GM23338 (cell line): ENCODE measurements at regions not wholly inside any gene's neighbourhood (a gene's known extent, or its start where the extent isn't known, plus 50 kb on each side); places are given as distances from the start of the nearest gene placed in this dataset.

ENCODE experiments used
- ATAC-seq: fragments of 200-7000 bp; cut with Tn5 transposase; 3 replicates; pipeline ENCODE4 v1.9.1; 2020
- DNase-seq: peaks from one replicate; pipeline ENCODE4 v3.0.0-alpha.2; 2015; ENCODE audit warnings: low spot score
- H2AFZ ChIP-seq: fragments of 200-600 bp; sonication (generic); 2 replicates; pipeline ENCODE4 v1.8.0; 2016; ENCODE audit warnings: antibody characterized with exemption, mild to moderate bottlenecking, moderate library complexity
- H3F3A ChIP-seq: fragments of 200-600 bp; sonication (generic); replicated peaks from 2 replicates; pipeline ENCODE4 v1.8.0; 2017; ENCODE audit warnings: antibody characterized with exemption, mixed run types, low read depth
- H3K27ac ChIP-seq: fragments of 200-600 bp; sonication (generic); 2 replicates; pipeline ENCODE4 v1.6.1; 2016; ENCODE audit warnings: low read depth
- H3K27me3 ChIP-seq: fragments of 200-600 bp; sonication (generic); 2 replicates; pipeline ENCODE4 v1.8.0; 2016; ENCODE audit warnings: mild to moderate bottlenecking, mixed run types, moderate library complexity; ENCODE audit not compliant: insufficient read depth
- H3K36me3 ChIP-seq: fragments of 200-600 bp; sonication (generic); 2 replicates; pipeline ENCODE4 v1.8.0; 2016; ENCODE audit warnings: mild to moderate bottlenecking; ENCODE audit not compliant: insufficient read depth
- H3K4me1 ChIP-seq: fragments of 200-600 bp; sonication (generic); 2 replicates; pipeline ENCODE4 v1.8.0; 2016; ENCODE audit warnings: mild to moderate bottlenecking, moderate library complexity; ENCODE audit not compliant: insufficient read depth
- H3K4me2 ChIP-seq: fragments of 200-600 bp; sonication (generic); 2 replicates; pipeline ENCODE4 v1.7.1; 2017; ENCODE audit warnings: mixed run types
- H3K4me3 ChIP-seq: fragments of 200-600 bp; sonication (generic); 2 replicates; pipeline ENCODE4 v1.6.1; 2016; ENCODE audit warnings: mixed run types
- H3K79me2 ChIP-seq: fragments of 200-600 bp; sonication (generic); replicated peaks from 2 replicates; pipeline ENCODE4 v1.8.0; 2017; ENCODE audit warnings: mild to moderate bottlenecking; ENCODE audit not compliant: insufficient read depth
- H3K9me2 ChIP-seq: fragments of 200-600 bp; sonication (generic); 2 replicates; pipeline ENCODE4 v1.8.0; 2017; ENCODE audit not compliant: insufficient read depth
- H4K20me1 ChIP-seq: fragments of 200-600 bp; sonication (generic); replicated peaks from 2 replicates; pipeline ENCODE4 v1.8.0; 2017; ENCODE audit warnings: mild to moderate bottlenecking; ENCODE audit not compliant: insufficient read depth
- H3K27ac Mint-ChIP-seq: 2 replicates; pipeline ENCODE4 v1.8.0; 2020; ENCODE audit warnings: inconsistent platforms, mild to moderate bottlenecking, moderate library complexity, mixed read lengths
- H3K27me3 Mint-ChIP-seq: 3 replicates; pipeline ENCODE4 v1.8.0; 2022; ENCODE audit warnings: low read depth, mild to moderate bottlenecking, moderate library complexity, mixed read lengths, inconsistent platforms; ENCODE audit not compliant: insufficient read depth, poor library complexity
- H3K36me3 Mint-ChIP-seq: 3 replicates; pipeline ENCODE4 v1.8.0; 2021; ENCODE audit warnings: low read depth, mild to moderate bottlenecking, inconsistent platforms, moderate library complexity, mixed read lengths
- H3K4me1 Mint-ChIP-seq: 3 replicates; pipeline ENCODE4 v1.8.0; 2020; ENCODE audit warnings: mild to moderate bottlenecking, inconsistent platforms, mixed read lengths
- H3K4me3 Mint-ChIP-seq: 3 replicates; pipeline ENCODE4 v1.8.0; 2021; ENCODE audit warnings: moderate library complexity, mild to moderate bottlenecking, inconsistent platforms, mixed read lengths
- H3K9me3 Mint-ChIP-seq: 3 replicates; pipeline ENCODE4 v1.8.0; 2020; ENCODE audit warnings: moderate library complexity, mild to moderate bottlenecking, inconsistent platforms, mixed read lengths
- CTCF ChIP-seq, 2 experiments: fragments of 200-600 bp in 1 of 2; sonication (generic) in 1 of 2; conservative IDR thresholded peaks; 2 replicates each; pipeline versions ENCODE4 v1.5.1 to v1.6.1; 2016 to 2017; ENCODE audit warnings: antibody characterized with exemption in 2 of 2, low read depth in 2 of 2, mild to moderate bottlenecking in 2 of 2, moderate library complexity in 1 of 2
- ETS1 ChIP-seq: IDR thresholded peaks from 2 replicates; pipeline ENCODE4 v1.6.1; 2016; ENCODE audit warnings: antibody characterized with exemption
- EZH2 ChIP-seq: fragments of 200-600 bp; sonication (generic); IDR thresholded peaks from one replicate; pipeline ENCODE4 v1.8.0; 2017; ENCODE audit warnings: antibody characterized with exemption, mild to moderate bottlenecking, low read depth; ENCODE audit not compliant: unreplicated experiment
- EZH2phosphoT487 ChIP-seq: fragments of 200-600 bp; sonication (generic); IDR thresholded peaks from one replicate; pipeline ENCODE4 v1.8.1; 2018; ENCODE audit warnings: antibody characterized with exemption; ENCODE audit not compliant: unreplicated experiment
- JUNB ChIP-seq: IDR thresholded peaks from one replicate; pipeline ENCODE4 v1.6.1; 2016; ENCODE audit warnings: antibody characterized with exemption; ENCODE audit not compliant: unreplicated experiment
- ZNF114 ChIP-seq: fragments of 250-450 bp; sonication (Bioruptor Pico); IDR thresholded peaks from 2 replicates; pipeline ENCODE4 v1.5.0; 2020; ENCODE audit warnings: mild to moderate bottlenecking, moderate library complexity

GRCh38 chr4:124199755-124200154 lies 512.8 kb downstream of the ANKRD50 start (continued):
- TF ChIP-seq CTCF (conservative IDR thresholded peaks at IDR 0.05; ENCODE audit: low read depth in 2 of 2), result no peak
- TF ChIP-seq EZH2, result no peak
- no peak for TF ChIP-seq ETS1

GRCh38 chr4:124201636-124202035 lies 510.9 kb downstream of the ANKRD50 start:
- H3K4me1 Mint-ChIP-seq, result peaks cover 4% of the 10 kb centered on the region; the same call in 1 of the 3 replicates
- no peaks in the 10 kb centered on the region for H3K9me3 Mint-ChIP-seq
- no peaks in the 10 kb centered on the region for H3K27me3 Mint-ChIP-seq
- Histone ChIP-seq H2AFZ (peak overlapping the region; percentile 6; the same call in 1 of the 2 replicates), H3K79me2 (no peaks in the 10 kb centered on the region), H4K20me1 (no peaks in the 10 kb centered on the region), H3K27ac (no peak overlapping the region), H3K4me1 (no peaks in the 10 kb centered on the region), H3K4me2 (no peak overlapping the region), H3F3A (no peaks in the 10 kb centered on the region), H3K27me3 (no peaks in the 10 kb centered on the region), H3K9me2 (no peaks in the 10 kb centered on the region), H3K36me3 (no peaks in the 10 kb centered on the region), H3K4me3 (no peak overlapping the region)
- ATAC-seq (no peak), DNase-seq (no peak)
- no peak overlapping the region for H3K27ac Mint-ChIP-seq
- H3K4me3 Mint-ChIP-seq, result no peak overlapping the region
- H3K36me3 Mint-ChIP-seq, result no peaks in the 10 kb centered on the region
- no peak for TF ChIP-seq EZH2phosphoT487
- TF ChIP-seq EZH2, result no peak

- ATAC-seq (no peak), DNase-seq (peak; percentile 28)
- H4K20me1 ChIP-seq, result no peaks in the 10 kb centered on the region
- no peak overlapping the region for H3K27ac ChIP-seq
- no peaks in the 10 kb centered on the region for H3K9me2 ChIP-seq
- no peaks in the 10 kb centered on the region for H3K36me3 Mint-ChIP-seq
- H3K4me2 ChIP-seq, result no peak overlapping the region
- H2AFZ ChIP-seq, result peak overlapping the region; percentile 6; the same call in 1 of the 2 replicates
- no peaks in the 10 kb centered on the region for H3K4me1 ChIP-seq
- H3K4me3 ChIP-seq, result no peak overlapping the region
- no peaks in the 10 kb centered on the region for H3K79me2 ChIP-seq
- no peaks in the 10 kb centered on the region for H3K27me3 Mint-ChIP-seq
- H3F3A ChIP-seq, result no peaks in the 10 kb centered on the region
- H3K4me3 Mint-ChIP-seq, result no peak overlapping the region
- H3K36me3 ChIP-seq, result no peaks in the 10 kb centered on the region
- TF ChIP-seq CTCF (conservative IDR thresholded peaks at IDR 0.05; ENCODE audit: low read depth in 2 of 2) (peak in 1 of 2 experiments; percentile 19; a peak in 2 of 4 replicates), JUNB (no peak), ZNF114 (no peak)
- H3K27ac Mint-ChIP-seq, result no peak overlapping the region
- no peaks in the 10 kb centered on the region for H3K27me3 ChIP-seq
- H3K4me1 Mint-ChIP-seq, result peaks cover 4% of the 10 kb centered on the region; the same call in 1 of the 3 replicates
- no peaks in the 10 kb centered on the region for H3K9me3 Mint-ChIP-seq
These were observed 510.4 kb downstream of the ANKRD50 start for GRCh38 chr4:124202099-124202498.
